ENCODE measurements at regions not wholly inside any gene's neighbourhood (a gene's known extent, or its start where the extent isn't known, plus 50 kb on each side); places are given as distances from the start of the nearest gene placed in this dataset.

GRCh38 chr17:74140282-74140681 is 63.2 kb upstream of the RPL38 start:
- Histone ChIP-seq H2AFZ (ENCODE audit: low read length) (no peak overlapping the region), H3K27me3 (ENCODE audit: control insufficient read depth in 1 of 2, insufficient read depth in 2 of 2, low read length in 2 of 2) (peaks cover 0 to 13% of the 10 kb centered on the region in 2 experiments; a peak in 4 of 5 replicates), H3K36me3 (replicated peaks in 1 of 2; ENCODE audit: control insufficient read depth in 1 of 2, insufficient read depth in 2 of 2, low read length in 2 of 2) (no peaks in the 10 kb centered on the region), H3K9me3 (ENCODE audit: low read length) (peaks cover 32% of the 10 kb centered on the region), H3K4me2 (ENCODE audit: low read depth, low read length) (no peak overlapping the region), H3K9ac (ENCODE audit: insufficient read depth, low read depth, low read length) (no peak overlapping the region), H3K79me2 (ENCODE audit: insufficient read depth, low read length) (no peaks in the 10 kb centered on the region), H4K20me1 (ENCODE audit: insufficient read depth, low read length) (no peaks in the 10 kb centered on the region), H3K27ac (ENCODE audit: extremely low read length, insufficient read depth, low read length) (no peak overlapping the region), H3K4me3 (replicated peaks in 1 of 3; ENCODE audit: insufficient read depth in 1 of 3, low read depth in 2 of 3, low read length in 3 of 3) (no peak overlapping the region), H3K4me1 (ENCODE audit: insufficient read depth, low read length) (no peaks in the 10 kb centered on the region)
- 33% methylated on average over 3 of the region's 3 CpGs for WGBS (ENCODE audit: low lambda C conversion rate)
- intact Hi-C loops (cut with micrococcal nuclease; ENCODE audit: unreplicated experiment): no loop called here
- ChIA-PET POLR2A (no interaction called here), CTCF (ENCODE audit: low intra/inter-chr PET ratio, low total read pairs) (no interaction called here)
- no peak for TF ChIP-seq MNT (IDR thresholded peaks at IDR 0.05)
- no peak for TF ChIP-seq ZBTB1 (CRISPR knock-in tag; IDR thresholded peaks at IDR 0.05; ENCODE audit: borderline replicate concordance)
- TF ChIP-seq ZBTB7B (CRISPR knock-in tag; IDR thresholded peaks at IDR 0.05): no peak
- no peak for TF ChIP-seq ZNF713 (CRISPR knock-in tag; IDR thresholded peaks at IDR 0.05)
- TF ChIP-seq GZF1 (CRISPR knock-in tag; IDR thresholded peaks at IDR 0.05): no peak
- TF ChIP-seq ZNF562 (CRISPR knock-in tag; IDR thresholded peaks at IDR 0.05; ENCODE audit: borderline replicate concordance): no peak
- TF ChIP-seq ZBTB14 (CRISPR knock-in tag; IDR thresholded peaks at IDR 0.05): no peak
- no peak for TF ChIP-seq NKX3-1 (CRISPR knock-in tag; IDR thresholded peaks at IDR 0.05)
- TF ChIP-seq ZNF329 (CRISPR knock-in tag; IDR thresholded peaks at IDR 0.05; ENCODE audit: low read depth): no peak
- TF ChIP-seq ZNF33A (CRISPR knock-in tag; IDR thresholded peaks at IDR 0.05; ENCODE audit: borderline replicate concordance): no peak
- no peak for TF ChIP-seq ZMAT3 (CRISPR knock-in tag; conservative IDR thresholded peaks at IDR 0.05)
- no peak for TF ChIP-seq ZSCAN9 (CRISPR knock-in tag; IDR thresholded peaks at IDR 0.05; ENCODE audit: borderline replicate concordance)
- no peak for TF ChIP-seq GATAD1 (CRISPR knock-in tag; IDR thresholded peaks at IDR 0.05)
- TF ChIP-seq SAFB2 (CRISPR knock-in tag; IDR thresholded peaks at IDR 0.05; ENCODE audit: borderline replicate concordance, low read depth): no peak
- ATAC-seq (no peak), DNase-seq (ENCODE audit: low spot score) (no peak), FAIRE-seq (no peak)
- BruUV-seq (replicated peaks): no TSS peak
- in situ Hi-C loops (cut with HindIII; ENCODE audit: extremely low pct_ligation_motif_present, low pct_unique_long_range_greater_than_20kb): no loop called here

Data from HepG2 (cell line).